AG04449 (cell line): ENCODE measurements at regions not wholly inside any gene's neighbourhood (a gene's known extent, or its start where the extent isn't known, plus 50 kb on each side); places are given as distances from the start of the nearest gene placed in this dataset.
"Not testable (repeated sequence)": the region's sequence is repeated elsewhere in the genome, so short reads cannot be mapped to it uniquely, and the experiment has no call there.

Experiments used
- CTCF ChIA-PET: fragments of 350-600 bp; formaldehyde crosslinking; extraction: SDS; loops from one replicate; lab custom pipeline; 2021; ENCODE audit warnings: antibody characterized with exemption; lab: Yijun Ruan, JAX
- POLR2A ChIA-PET: fragments of 400-600, 350-600 bp; formaldehyde crosslinking; extraction: SDS; loops from one replicate; lab custom pipeline; 2020; ENCODE audit warnings: antibody characterized with exemption, inconsistent platforms; lab: Yijun Ruan, JAX
- DNase-seq: peaks from one replicate; pipeline ENCODE4 v3.0.0-alpha.2; 2010; ENCODE audit warnings: low read depth, low spot score
- H3K4me3 ChIP-seq: 2 replicates; pipeline ENCODE4 v1.5.1; 2011; ENCODE audit warnings: low read depth, mild to moderate bottlenecking, control low read depth, low read length
- CTCF ChIP-seq: IDR thresholded peaks from one replicate; pipeline ENCODE4 v1.5.1; 2011; ENCODE audit warnings: mild to moderate bottlenecking, moderate library complexity, low read length, control low read depth, inconsistent platforms; ENCODE audit not compliant: insufficient read depth; ENCODE audit errors: missing control alignments

DNA sequence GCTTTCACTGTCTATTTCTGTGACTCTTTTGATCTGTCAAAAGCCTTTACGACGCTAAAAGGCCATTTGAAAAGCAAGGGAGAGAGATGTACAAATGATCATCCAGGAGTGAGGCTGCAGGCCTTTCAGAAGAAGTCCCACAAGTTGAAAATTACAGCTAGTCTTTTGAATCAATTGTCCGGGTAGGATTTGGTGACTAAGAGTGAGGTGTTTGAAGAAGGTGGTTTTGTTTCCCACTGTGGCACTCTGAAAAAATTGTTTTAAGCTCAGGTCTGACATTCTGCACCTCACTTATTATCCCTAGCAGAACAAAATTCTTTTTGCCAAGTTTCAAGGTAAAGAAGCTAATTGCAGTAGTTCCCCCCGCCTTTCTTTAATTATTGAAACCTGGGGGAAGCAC is 50.8 kb upstream of the TMEM108 start:
- CTCF ChIA-PET, result no interaction called here
- TF ChIP-seq CTCF, result no peak
- POLR2A ChIA-PET, result no interaction called here

DNA sequence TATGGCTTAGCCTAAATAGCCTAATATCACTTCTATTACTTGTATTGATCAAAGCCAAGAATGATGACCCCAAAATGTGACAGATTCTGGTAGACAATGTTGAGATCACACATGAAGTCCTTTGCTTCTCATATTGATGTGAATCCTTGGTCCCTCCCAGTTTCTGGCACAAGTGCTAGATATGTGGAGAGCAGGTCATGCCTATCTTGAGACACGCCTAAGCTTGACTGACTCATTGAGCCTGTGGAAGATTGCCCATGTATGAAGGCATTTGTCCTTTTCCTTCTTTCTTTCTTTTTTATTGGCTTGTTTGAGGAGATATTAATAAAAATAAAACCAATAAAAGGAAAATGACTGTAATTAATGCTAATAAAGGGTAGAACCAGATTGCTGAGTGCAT is 54.0 kb upstream of the TMEM108 start:
- TF ChIP-seq CTCF, result no peak
- no peak overlapping the region for H3K4me3 ChIP-seq
- ChIA-PET CTCF (no interaction called here), POLR2A (no interaction called here)
- no peak for DNase-seq

More for the DNA sequence above, 50.8 kb upstream of the TMEM108 start:
- DNase-seq, result no peak
- H3K4me3 ChIP-seq, result no peak overlapping the region

GRCh38 chr3:132983143-132983770 is 54.9 kb upstream of the TMEM108 start:
- no peak for DNase-seq
- ChIA-PET POLR2A (no interaction called here), CTCF (no interaction called here)
- no peak for TF ChIP-seq CTCF
- H3K4me3 ChIP-seq, result no peak overlapping the region

DNA sequence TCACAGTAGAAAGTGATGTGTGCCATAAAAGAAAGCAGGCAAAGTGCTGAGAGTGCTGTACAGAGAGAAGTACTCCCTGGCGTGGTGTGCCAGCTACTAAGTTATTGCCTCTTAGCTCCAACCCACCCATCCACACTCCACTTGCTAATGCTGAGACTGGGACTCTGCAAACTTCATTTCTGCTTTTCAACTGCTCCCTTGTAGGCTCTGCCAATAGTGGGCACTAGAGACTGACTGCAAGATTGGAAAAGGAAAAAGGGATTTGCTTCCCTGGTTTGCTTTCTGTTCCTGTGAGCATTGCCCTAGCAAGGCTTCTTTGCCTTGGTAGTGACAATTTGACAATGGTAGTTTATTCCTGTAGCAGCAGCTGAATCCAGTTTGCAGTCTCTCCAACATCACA is 56.5 kb upstream of the TMEM108 start:
- no peak overlapping the region for H3K4me3 ChIP-seq
- TF ChIP-seq CTCF, result no peak
- CTCF ChIA-PET, result interaction anchor here (1.0 kb wide), 1 partner anchor 396 kb away, joined by 3 read pairs; no protein-coding TSS in a partner anchor
- no peak for DNase-seq
- POLR2A ChIA-PET, result no interaction called here

- no peak for DNase-seq
- POLR2A ChIA-PET, result no interaction called here
- CTCF ChIA-PET, result no interaction called here
- H3K4me3 ChIP-seq, result no peak overlapping the region
- TF ChIP-seq CTCF, result no peak
Measured at GRCh38 chr3:132980102-132980501, 58.1 kb upstream of the TMEM108 start.

- no peak overlapping the region for H3K4me3 ChIP-seq
- TF ChIP-seq CTCF, result no peak
- no peak for DNase-seq
- POLR2A ChIA-PET, result no interaction called here
- CTCF ChIA-PET, result no interaction called here
Measured at GRCh38 chr3:132979606-132980005, 58.6 kb upstream of the TMEM108 start.

- DNase-seq, POLR2A ChIA-PET, H3K4me3 ChIP-seq, CTCF ChIA-PET: not testable (repeated sequence)
Measured at GRCh38 chr3:132978946-132979345, 59.2 kb upstream of the TMEM108 start.
